ENCODE measurements at regions not wholly inside any gene's neighbourhood (a gene's known extent, or its start where the extent isn't known, plus 50 kb on each side); places are given as distances from the start of the nearest gene placed in this dataset.

- H3K27me3 Mint-ChIP-seq (ENCODE audit: low read depth), result peaks cover 3% of the 10 kb centered on the region; the same call in 1 of the 2 replicates
- no peak overlapping the region for H3K23ac ChIP-seq (ENCODE audit: insufficient read length, low read depth, low read length)
These were observed 463.4 kb upstream of the PROK2 start for GRCh38 chr3:72248389-72248761.

More at GRCh38 chr3:72248389-72248761, 463.4 kb upstream of the PROK2 start:
- Mint-ChIP-seq H3K4me3 (no peak overlapping the region), H3K27ac (no peak overlapping the region), H3K4me1 (peaks cover 2 to 4% of the 10 kb centered on the region in 2 experiments; a peak in 3 of 4 replicates), H3K36me3 (ENCODE audit: insufficient read depth in 1 of 3, low read depth in 3 of 3) (peaks cover 6% of the 10 kb centered on the region in 3 experiments; a peak in 6 of 7 replicates), H3K9me3 (peaks cover 9 to 10% of the 10 kb centered on the region in 2 experiments; a peak in 4 of 5 replicates)
- Histone ChIP-seq H4K5ac (ENCODE audit: insufficient read length, low read depth, low read length) (no peak overlapping the region), H3K27me3 (ENCODE audit: insufficient read depth, low read length) (no peaks in the 10 kb centered on the region), H2BK20ac (ENCODE audit: low read depth, low read length, poor library complexity, severe bottlenecking) (no peak overlapping the region), H4K8ac (replicated peaks; ENCODE audit: insufficient read length, low read depth, low read length) (no peak overlapping the region), H3K14ac (ENCODE audit: insufficient read depth, low read length) (no peak overlapping the region), H3K4me2 (ENCODE audit: insufficient read depth, insufficient read length, low read length) (no peak overlapping the region), H3K4me1 (ENCODE audit: insufficient read depth, low read length) (no peaks in the 10 kb centered on the region), H3K18ac (ENCODE audit: insufficient read length, low read depth, low read length) (no peak overlapping the region), H2AFZ (ENCODE audit: low read length) (no peak overlapping the region), H3K79me2 (ENCODE audit: insufficient read depth, low read length) (no peaks in the 10 kb centered on the region), H2BK120ac (ENCODE audit: low read depth, low read length, poor library complexity, severe bottlenecking) (no peak overlapping the region), H4K20me1 (ENCODE audit: control insufficient read depth, insufficient read depth, insufficient read length) (no peaks in the 10 kb centered on the region), H2AK5ac (ENCODE audit: insufficient read length, low read length) (no peak overlapping the region), H3K27ac (ENCODE audit: insufficient read length, low read depth, low read length) (no peak overlapping the region), H3K9ac (ENCODE audit: extremely low read depth, insufficient read length, low read length) (no peak overlapping the region), H2BK12ac (ENCODE audit: insufficient read length, low read depth, low read length) (no peak overlapping the region), H3K79me1 (ENCODE audit: insufficient read depth, low read depth, low read length, poor library complexity, severe bottlenecking) (no peaks in the 10 kb centered on the region), H4K91ac (ENCODE audit: insufficient read length, low read depth, low read length) (no peak overlapping the region), H3K9me3 (ENCODE audit: control insufficient read depth, low read depth, low read length) (peaks cover 6% of the 10 kb centered on the region), H2BK15ac (ENCODE audit: low read depth, low read length) (no peak overlapping the region), H3K23me2 (ENCODE audit: insufficient read length, low read depth, low read length, poor library complexity, severe bottlenecking) (no peaks in the 10 kb centered on the region), H3K4ac (ENCODE audit: low read depth, low read length) (no peak overlapping the region), H3T11ph (ENCODE audit: low read length) (no peak overlapping the region), H3K56ac (ENCODE audit: insufficient read length, low read depth, low read length) (no peak overlapping the region), H2BK5ac (ENCODE audit: insufficient read length, low read length) (no peak overlapping the region)
- DNase-seq, result no peak
- no CpG with 5 or more reads among the region's 1 CpG for WGBS (ENCODE audit: extremely low coverage, insufficient read length, low lambda C conversion rate)
- no peak for TF ChIP-seq CTCF (conservative IDR thresholded peaks at IDR 0.05)

Measured in H9 (cell line).